SK-N-SH treated with all-trans-retinoic acid at 6 μM for 48 hours (cell line): ENCODE measurements at regions not wholly inside any gene's neighbourhood (a gene's known extent, or its start where the extent isn't known, plus 50 kb on each side); places are given as distances from the start of the nearest gene placed in this dataset.
"Not testable (repeated sequence)": the region's sequence is repeated elsewhere in the genome, so short reads cannot be mapped to it uniquely, and the experiment has no call there.

ENCODE experiments used
- ATAC-seq: fragments of 200-7000 bp; cut with Tn5 transposase; 3 replicates; pipeline ENCODE4 v1.9.1; 2020; ENCODE audit warnings: mild to moderate bottlenecking, moderate library complexity
- ARNTL ChIP-seq: fragments of 450-650 bp; formaldehyde crosslinking; IDR thresholded peaks from 2 replicates; pipeline ENCODE4 v1.5.0; 2020; ENCODE audit warnings: low read depth, mild to moderate bottlenecking, moderate library complexity, borderline replicate concordance
- BACH2 ChIP-seq: fragments of 250-450 bp; sonication (Bioruptor Pico); IDR thresholded peaks from 2 replicates; pipeline ENCODE4 v1.9.0; 2021; ENCODE audit warnings: mild to moderate bottlenecking, borderline replicate concordance
- CREB5 ChIP-seq: fragments of 250-450 bp; sonication (Bioruptor Pico); IDR thresholded peaks from 2 replicates; pipeline ENCODE4 v1.5.1; 2020; ENCODE audit warnings: low read depth, mild to moderate bottlenecking, moderate library complexity
- ISL1 ChIP-seq: fragments of 250-450 bp; sonication (Bioruptor Pico); IDR thresholded peaks from 2 replicates; pipeline ENCODE4 v2.1.2; 2022; ENCODE audit warnings: mild to moderate bottlenecking, moderate library complexity
- OSR1 ChIP-seq: fragments of 250-450 bp; sonication (Bioruptor Pico); IDR thresholded peaks from 2 replicates; pipeline ENCODE4 v1.8.0; 2022; ENCODE audit warnings: moderate library complexity, mild to moderate bottlenecking, inconsistent platforms
- PATZ1 ChIP-seq: fragments of 250-450 bp; sonication (Bioruptor Pico); IDR thresholded peaks from 2 replicates; pipeline ENCODE4 v1.8.0; 2020; ENCODE audit warnings: mild to moderate bottlenecking, moderate library complexity, borderline replicate concordance
- POU6F1 ChIP-seq: fragments of 250-450 bp; sonication (Bioruptor Pico); IDR thresholded peaks from 2 replicates; pipeline ENCODE4 v1.8.0; 2021; ENCODE audit warnings: low read depth, mild to moderate bottlenecking, moderate library complexity, borderline replicate concordance
- PPARA ChIP-seq: fragments of 250-450 bp; sonication (Bioruptor Pico); IDR thresholded peaks from 2 replicates; pipeline ENCODE4 v1.5.0; 2020; ENCODE audit warnings: mild to moderate bottlenecking, borderline replicate concordance
- RARB ChIP-seq: fragments of 250-450 bp; sonication (Bioruptor Pico); IDR thresholded peaks from 2 replicates; pipeline ENCODE4 v1.8.0; 2021; ENCODE audit warnings: mild to moderate bottlenecking, moderate library complexity
- SNAI2 ChIP-seq: fragments of 250-450 bp; sonication (Bioruptor Pico); IDR thresholded peaks from 2 replicates; pipeline ENCODE4 v1.5.0; 2020; ENCODE audit warnings: mild to moderate bottlenecking, moderate library complexity
- TOX ChIP-seq: fragments of 250-450 bp; sonication (Bioruptor Pico); IDR thresholded peaks from 2 replicates; pipeline ENCODE4 v1.8.0; 2021; ENCODE audit warnings: mild to moderate bottlenecking, moderate library complexity, borderline replicate concordance
- ZC3H10 ChIP-seq: fragments of 250-450 bp; sonication (Bioruptor Pico); IDR thresholded peaks from 2 replicates; pipeline ENCODE4 v1.5.1; 2021; ENCODE audit warnings: mild to moderate bottlenecking, moderate library complexity
- ZNF565 ChIP-seq: fragments of 450-650 bp; formaldehyde crosslinking; conservative IDR thresholded peaks from 2 replicates; pipeline ENCODE4 v1.5.0; 2020; ENCODE audit warnings: low read depth, mild to moderate bottlenecking, moderate library complexity
- TF ChIP-seq, protein P1 (sequence below): fragments of 250-450 bp; sonication (Bioruptor Pico); IDR thresholded peaks from 2 replicates; pipeline ENCODE4 v1.5.0; 2020; ENCODE audit warnings: mild to moderate bottlenecking, moderate library complexity
- TF ChIP-seq, protein P2 (sequence below): fragments of 250-450 bp; sonication (Bioruptor Pico); IDR thresholded peaks from 2 replicates; pipeline ENCODE4 v1.5.1; 2021; ENCODE audit warnings: mild to moderate bottlenecking, moderate library complexity

- peak; percentile 70 for ATAC-seq
- TF ChIP-seq CREB5 (CRISPR knock-in tag) = no peak
Measured at GRCh38 chr6:169115632-169116031, 138.0 kb downstream of the THBS2 start.

- not testable (repeated sequence) for ATAC-seq
Measured at GRCh38 chr6:169114632-169115031, 139.0 kb downstream of the THBS2 start.

DNA sequence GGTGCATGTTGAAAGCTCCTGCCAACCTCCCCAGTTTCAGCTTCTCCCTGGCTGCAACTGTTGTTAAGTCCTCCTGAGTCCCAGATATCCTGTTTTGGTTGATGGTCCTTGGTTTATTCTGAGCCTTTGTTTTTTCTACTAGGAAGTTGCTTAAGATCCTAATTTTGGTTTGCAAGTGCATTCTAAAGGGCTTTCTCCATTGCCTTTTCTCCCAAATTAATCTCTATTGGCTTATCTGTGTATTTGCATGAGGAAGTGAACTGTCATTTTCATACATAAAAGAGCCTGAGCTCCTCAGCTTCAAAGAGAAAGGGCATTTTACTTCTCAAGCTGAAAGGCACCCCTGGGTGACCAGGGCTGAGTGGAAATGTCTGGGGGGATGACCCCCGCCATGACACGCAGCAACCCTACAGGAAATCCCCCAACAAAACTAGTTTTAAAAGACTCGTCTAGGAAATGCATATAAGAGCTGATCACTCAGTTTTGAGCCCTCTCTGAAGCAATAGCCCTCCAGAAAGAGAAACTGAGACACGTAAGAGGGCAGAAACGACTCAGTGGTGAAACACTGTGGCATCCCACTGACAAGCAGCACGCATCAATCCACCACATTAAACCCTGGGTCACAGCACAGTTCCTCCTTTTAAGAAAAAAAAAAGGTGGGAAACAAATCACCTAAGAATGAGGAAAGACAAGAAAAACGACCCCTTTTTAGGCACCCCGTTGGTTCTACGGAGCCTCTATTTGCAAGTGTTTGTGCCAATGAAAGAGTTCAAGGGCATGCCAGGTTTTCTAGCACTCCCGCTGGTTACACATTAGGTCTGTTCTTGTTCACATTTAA is 140.9 kb downstream of the THBS2 start:
- ATAC-seq = no peak
- TF ChIP-seq OSR1 (CRISPR knock-in tag) = no peak

DNA sequence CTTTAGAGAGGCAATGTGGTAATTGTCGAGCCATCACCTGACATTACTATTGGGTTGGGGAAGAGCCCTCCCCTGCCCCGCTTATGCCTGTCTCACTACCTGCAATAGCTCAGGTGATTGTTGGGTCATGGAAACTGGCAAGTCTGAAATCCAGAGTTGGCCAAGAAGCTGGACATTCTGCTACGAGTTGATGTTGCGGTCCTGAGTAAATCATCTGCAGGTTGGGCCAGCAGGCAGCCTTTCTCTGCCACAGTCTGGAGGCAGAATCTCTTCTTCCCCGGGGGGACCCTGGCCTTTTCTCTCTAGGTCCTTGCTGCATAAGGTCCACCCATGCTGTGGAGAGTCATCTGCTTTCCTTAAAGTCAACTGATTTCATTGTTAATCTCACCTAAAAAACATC is 142.4 kb downstream of the THBS2 start:
- no peak for ATAC-seq
- TF ChIP-seq SNAI2 (CRISPR knock-in tag) (no peak), PPARA (CRISPR knock-in tag) (no peak)

- no peak for ATAC-seq
- TF ChIP-seq, protein P1, sequence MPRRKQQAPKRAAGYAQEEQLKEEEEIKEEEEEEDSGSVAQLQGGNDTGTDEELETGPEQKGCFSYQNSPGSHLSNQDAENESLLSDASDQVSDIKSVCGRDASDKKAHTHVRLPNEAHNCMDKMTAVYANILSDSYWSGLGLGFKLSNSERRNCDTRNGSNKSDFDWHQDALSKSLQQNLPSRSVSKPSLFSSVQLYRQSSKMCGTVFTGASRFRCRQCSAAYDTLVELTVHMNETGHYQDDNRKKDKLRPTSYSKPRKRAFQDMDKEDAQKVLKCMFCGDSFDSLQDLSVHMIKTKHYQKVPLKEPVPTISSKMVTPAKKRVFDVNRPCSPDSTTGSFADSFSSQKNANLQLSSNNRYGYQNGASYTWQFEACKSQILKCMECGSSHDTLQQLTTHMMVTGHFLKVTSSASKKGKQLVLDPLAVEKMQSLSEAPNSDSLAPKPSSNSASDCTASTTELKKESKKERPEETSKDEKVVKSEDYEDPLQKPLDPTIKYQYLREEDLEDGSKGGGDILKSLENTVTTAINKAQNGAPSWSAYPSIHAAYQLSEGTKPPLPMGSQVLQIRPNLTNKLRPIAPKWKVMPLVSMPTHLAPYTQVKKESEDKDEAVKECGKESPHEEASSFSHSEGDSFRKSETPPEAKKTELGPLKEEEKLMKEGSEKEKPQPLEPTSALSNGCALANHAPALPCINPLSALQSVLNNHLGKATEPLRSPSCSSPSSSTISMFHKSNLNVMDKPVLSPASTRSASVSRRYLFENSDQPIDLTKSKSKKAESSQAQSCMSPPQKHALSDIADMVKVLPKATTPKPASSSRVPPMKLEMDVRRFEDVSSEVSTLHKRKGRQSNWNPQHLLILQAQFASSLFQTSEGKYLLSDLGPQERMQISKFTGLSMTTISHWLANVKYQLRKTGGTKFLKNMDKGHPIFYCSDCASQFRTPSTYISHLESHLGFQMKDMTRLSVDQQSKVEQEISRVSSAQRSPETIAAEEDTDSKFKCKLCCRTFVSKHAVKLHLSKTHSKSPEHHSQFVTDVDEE (CRISPR knock-in tag) = no peak
- TF ChIP-seq, protein P2, sequence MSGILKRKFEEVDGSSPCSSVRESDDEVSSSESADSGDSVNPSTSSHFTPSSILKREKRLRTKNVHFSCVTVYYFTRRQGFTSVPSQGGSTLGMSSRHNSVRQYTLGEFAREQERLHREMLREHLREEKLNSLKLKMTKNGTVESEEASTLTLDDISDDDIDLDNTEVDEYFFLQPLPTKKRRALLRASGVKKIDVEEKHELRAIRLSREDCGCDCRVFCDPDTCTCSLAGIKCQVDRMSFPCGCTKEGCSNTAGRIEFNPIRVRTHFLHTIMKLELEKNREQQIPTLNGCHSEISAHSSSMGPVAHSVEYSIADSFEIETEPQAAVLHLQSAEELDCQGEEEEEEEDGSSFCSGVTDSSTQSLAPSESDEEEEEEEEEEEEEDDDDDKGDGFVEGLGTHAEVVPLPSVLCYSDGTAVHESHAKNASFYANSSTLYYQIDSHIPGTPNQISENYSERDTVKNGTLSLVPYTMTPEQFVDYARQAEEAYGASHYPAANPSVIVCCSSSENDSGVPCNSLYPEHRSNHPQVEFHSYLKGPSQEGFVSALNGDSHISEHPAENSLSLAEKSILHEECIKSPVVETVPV (CRISPR knock-in tag) = no peak
- no peak for TF ChIP-seq ZNF565 (CRISPR knock-in tag)
- no peak for TF ChIP-seq POU6F1 (CRISPR knock-in tag)
- TF ChIP-seq PATZ1 (CRISPR knock-in tag) = no peak
- no peak for TF ChIP-seq ZC3H10 (CRISPR knock-in tag)
- no peak for TF ChIP-seq TOX (CRISPR knock-in tag)
- TF ChIP-seq OSR1 (CRISPR knock-in tag) = no peak
- no peak for TF ChIP-seq SNAI2 (CRISPR knock-in tag)
- no peak for TF ChIP-seq CREB5 (CRISPR knock-in tag)
- no peak for TF ChIP-seq RARB (CRISPR knock-in tag)
- no peak for TF ChIP-seq PPARA (CRISPR knock-in tag)
- TF ChIP-seq BACH2 (CRISPR knock-in tag) = no peak
- no peak for TF ChIP-seq ISL1 (CRISPR knock-in tag)
- no peak for TF ChIP-seq ARNTL (CRISPR knock-in tag)
Measured at GRCh38 chr6:169109411-169110220, 144.0 kb downstream of the THBS2 start.
